ENCODE measurements at regions not wholly inside any gene's neighbourhood (a gene's known extent, or its start where the extent isn't known, plus 50 kb on each side); places are given as distances from the start of the nearest gene placed in this dataset.

GRCh38 chr2:75986617-75987016 is 275.9 kb upstream of the GCFC2 start:
- no peak overlapping the region for H3K27ac ChIP-seq (ENCODE audit: low read depth, low read length)
- H2AFZ ChIP-seq (ENCODE audit: low read depth, low read length, severe bottlenecking): no peak overlapping the region
- H4K20me1 ChIP-seq (ENCODE audit: low read depth, low read length): no peaks in the 10 kb centered on the region
- no peak overlapping the region for H3K4me2 ChIP-seq (ENCODE audit: low read depth, low read length, poor library complexity, severe bottlenecking)
- no peak overlapping the region for H3K4me3 ChIP-seq (ENCODE audit: insufficient read depth, low read length, poor library complexity, severe bottlenecking)
- H3K9ac ChIP-seq (ENCODE audit: low read length): no peak overlapping the region
- no peaks in the 10 kb centered on the region for H3K27me3 ChIP-seq (ENCODE audit: low read length)
- TF ChIP-seq CTCF (IDR thresholded peaks at IDR 0.05; ENCODE audit: insufficient read depth, low read length, poor library complexity, severe bottlenecking) (no peak), EZH2phosphoT487 (conservative IDR thresholded peaks at IDR 0.05; ENCODE audit: low read length) (no peak)
- no peaks in the 10 kb centered on the region for H3K9me3 ChIP-seq (ENCODE audit: insufficient read depth, low read length)
- no peaks in the 10 kb centered on the region for H3K36me3 ChIP-seq (ENCODE audit: low read length)
- H3K9me2 ChIP-seq (replicated peaks; ENCODE audit: insufficient read depth, low read length): no peaks in the 10 kb centered on the region
- no peaks in the 10 kb centered on the region for H3K79me2 ChIP-seq (ENCODE audit: insufficient read depth, low read length)
- no peaks in the 10 kb centered on the region for H3F3A ChIP-seq (ENCODE audit: insufficient read depth)

GRCh38 chr2:75982719-75983118 is 272.0 kb upstream of the GCFC2 start:
- no peak for TF ChIP-seq CTCF (IDR thresholded peaks at IDR 0.05; ENCODE audit: insufficient read depth, low read length, poor library complexity, severe bottlenecking)
- TF ChIP-seq EZH2phosphoT487 (conservative IDR thresholded peaks at IDR 0.05; ENCODE audit: low read length): no peak
- H3F3A ChIP-seq (ENCODE audit: insufficient read depth): no peaks in the 10 kb centered on the region
- no peaks in the 10 kb centered on the region for H3K9me3 ChIP-seq (ENCODE audit: insufficient read depth, low read length)
- H3K4me2 ChIP-seq (ENCODE audit: low read depth, low read length, poor library complexity, severe bottlenecking): no peak overlapping the region
- no peak overlapping the region for H2AFZ ChIP-seq (ENCODE audit: low read depth, low read length, severe bottlenecking)
- H3K27me3 ChIP-seq (ENCODE audit: low read length): no peaks in the 10 kb centered on the region
- no peaks in the 10 kb centered on the region for H4K20me1 ChIP-seq (ENCODE audit: low read depth, low read length)
- H3K79me2 ChIP-seq (ENCODE audit: insufficient read depth, low read length): no peaks in the 10 kb centered on the region
- H3K9me2 ChIP-seq (replicated peaks; ENCODE audit: insufficient read depth, low read length): no peaks in the 10 kb centered on the region
- no peak overlapping the region for H3K9ac ChIP-seq (ENCODE audit: low read length)
- no peak overlapping the region for H3K4me3 ChIP-seq (ENCODE audit: insufficient read depth, low read length, poor library complexity, severe bottlenecking)
- no peaks in the 10 kb centered on the region for H3K36me3 ChIP-seq (ENCODE audit: low read length)
- no peak overlapping the region for H3K27ac ChIP-seq (ENCODE audit: low read depth, low read length)

GRCh38 chr2:75964646-75965045 is 253.9 kb upstream of the GCFC2 start:
- H3K79me2 ChIP-seq (ENCODE audit: insufficient read depth, low read length): no peaks in the 10 kb centered on the region
- no peaks in the 10 kb centered on the region for H3K36me3 ChIP-seq (ENCODE audit: low read length)
- no peaks in the 10 kb centered on the region for H3K9me2 ChIP-seq (replicated peaks; ENCODE audit: insufficient read depth, low read length)
- H3K9me3 ChIP-seq (ENCODE audit: insufficient read depth, low read length): no peaks in the 10 kb centered on the region
- no peaks in the 10 kb centered on the region for H3K27me3 ChIP-seq (ENCODE audit: low read length)
- H2AFZ ChIP-seq (ENCODE audit: low read depth, low read length, severe bottlenecking): no peak overlapping the region
- no peak overlapping the region for H3K4me2 ChIP-seq (ENCODE audit: low read depth, low read length, poor library complexity, severe bottlenecking)
- H3K4me3 ChIP-seq (ENCODE audit: insufficient read depth, low read length, poor library complexity, severe bottlenecking): no peak overlapping the region
- H3F3A ChIP-seq (ENCODE audit: insufficient read depth): no peaks in the 10 kb centered on the region
- H3K27ac ChIP-seq (ENCODE audit: low read depth, low read length): no peak overlapping the region
- H4K20me1 ChIP-seq (ENCODE audit: low read depth, low read length): no peaks in the 10 kb centered on the region
- H3K9ac ChIP-seq (ENCODE audit: low read length): no peak overlapping the region
- no peak for TF ChIP-seq CTCF (IDR thresholded peaks at IDR 0.05; ENCODE audit: insufficient read depth, low read length, poor library complexity, severe bottlenecking)
- no peak for TF ChIP-seq EZH2phosphoT487 (conservative IDR thresholded peaks at IDR 0.05; ENCODE audit: low read length)
